ENCODE measurements at regions not wholly inside any gene's neighbourhood (a gene's known extent, or its start where the extent isn't known, plus 50 kb on each side); places are given as distances from the start of the nearest gene placed in this dataset.

- DNase-seq: no peak
Measured at GRCh38 chr7:12085516-12085915, 125.6 kb upstream of the TMEM106B start.

DNA sequence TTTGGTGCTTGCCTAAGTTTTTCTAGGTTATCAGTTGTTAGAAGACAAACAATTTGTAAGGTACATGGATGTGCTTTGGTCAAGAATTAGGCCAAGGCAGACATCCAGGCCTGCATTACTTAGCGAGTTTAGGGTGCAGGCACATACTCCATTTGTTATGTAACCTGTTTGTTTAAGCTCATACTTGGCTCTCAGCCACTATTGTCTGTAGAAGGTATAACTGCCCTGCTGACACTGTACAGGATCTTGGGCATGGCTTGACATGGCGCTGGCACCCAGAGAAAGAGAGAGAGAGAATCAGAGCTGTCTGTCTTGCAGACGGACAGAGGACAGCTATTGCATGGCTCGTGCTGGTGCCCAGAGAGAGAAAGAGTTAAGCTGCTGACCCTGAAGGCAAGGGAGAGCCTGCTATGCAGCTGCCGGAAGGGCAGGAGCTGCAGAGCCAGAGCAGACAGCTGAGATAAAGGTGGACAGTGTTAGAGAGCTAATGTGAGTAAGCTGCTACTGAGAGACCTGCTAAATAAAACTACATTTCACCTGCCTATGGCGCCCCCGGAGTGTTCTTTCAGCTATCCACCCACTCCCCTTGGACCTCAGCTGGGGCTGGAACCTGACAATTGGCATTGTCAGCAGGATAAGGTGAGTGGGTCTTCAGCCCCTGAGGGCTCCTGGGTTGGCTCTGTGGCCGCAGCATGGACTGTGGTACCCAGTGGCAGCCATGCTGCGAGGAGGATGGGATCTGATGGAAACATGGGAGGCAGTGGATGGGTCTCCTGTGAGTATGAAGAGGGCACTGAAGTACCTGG is 120.9 kb upstream of the TMEM106B start:
- DNase-seq: no peak

DNA sequence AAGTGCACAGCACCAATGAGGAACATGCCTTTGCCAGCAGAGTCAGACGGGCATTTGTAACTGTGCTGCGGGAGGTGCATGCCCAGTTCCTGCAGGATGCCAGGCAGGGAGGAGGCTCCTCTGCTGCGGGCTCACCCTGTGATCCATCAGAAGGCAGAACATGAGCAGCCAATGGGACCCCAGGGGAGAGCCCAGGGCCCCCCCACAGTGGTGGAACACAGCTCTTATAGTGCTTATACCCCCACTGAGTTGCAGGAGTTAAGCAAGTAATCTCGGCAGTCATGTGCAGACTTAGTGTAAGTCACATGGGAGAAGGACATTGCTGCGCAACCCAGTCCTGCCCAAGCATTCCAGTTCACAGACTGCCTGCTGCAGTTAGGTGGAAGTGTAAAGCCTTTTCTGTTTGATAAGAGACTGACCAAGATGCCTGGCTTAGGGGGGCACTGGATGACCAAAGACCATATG is 120.3 kb upstream of the TMEM106B start:
- no peak for DNase-seq

- no peak for DNase-seq
Measured at GRCh38 chr7:12091231-12091630, 119.9 kb upstream of the TMEM106B start.

- DNase-seq: peak; percentile 10
Measured at GRCh38 chr7:12092499-12093130, 118.5 kb upstream of the TMEM106B start.

- DNase-seq: no peak
Measured at GRCh38 chr7:12093365-12093764, 117.7 kb upstream of the TMEM106B start.

- no peak for DNase-seq
Measured at GRCh38 chr7:12094365-12094921, 116.7 kb upstream of the TMEM106B start.

GRCh38 chr7:12102126-12102525 is 109.0 kb upstream of the TMEM106B start:
- DNase-seq: no peak

DNA sequence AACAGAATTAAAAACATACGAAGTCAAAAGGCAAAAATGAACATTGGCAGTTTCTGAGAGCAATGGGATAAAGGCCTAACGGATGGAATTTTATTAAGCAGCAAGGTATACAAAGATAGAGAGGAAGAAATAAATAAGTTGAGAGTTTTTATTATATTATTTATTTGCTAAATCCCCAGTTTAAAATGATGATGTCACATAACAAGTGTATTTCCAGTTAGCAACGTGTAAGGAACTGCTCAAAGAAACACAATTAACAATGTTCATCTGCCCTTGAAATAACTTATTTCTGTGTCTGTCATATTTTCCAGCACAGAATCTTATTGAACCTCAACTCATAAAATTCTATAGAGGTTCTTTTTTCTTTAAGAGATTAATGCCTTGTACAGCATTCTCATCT is 108.6 kb upstream of the TMEM106B start:
- no peak for DNase-seq

DNA sequence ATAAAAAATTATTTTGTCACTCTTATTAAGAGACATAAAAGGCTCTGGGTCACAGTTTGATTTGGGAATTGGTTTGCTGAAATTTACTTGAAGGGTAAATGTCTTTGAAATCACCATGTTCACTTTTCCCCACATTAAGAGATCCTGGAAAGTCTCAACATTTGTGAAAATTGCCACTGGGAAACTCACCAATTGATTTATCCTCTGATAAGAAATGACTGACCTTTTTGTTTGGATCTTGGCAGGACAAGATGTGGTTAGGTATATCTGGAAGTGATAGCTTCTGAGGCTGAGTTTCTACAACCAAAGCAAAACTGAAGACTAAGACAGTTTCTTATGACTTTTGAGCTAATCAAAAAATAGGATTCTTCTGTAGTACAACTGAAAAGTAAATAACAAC is 107.1 kb upstream of the TMEM106B start:
- no peak for DNase-seq

- no peak for DNase-seq
Measured at GRCh38 chr7:12107381-12107780, 103.7 kb upstream of the TMEM106B start.

DNA sequence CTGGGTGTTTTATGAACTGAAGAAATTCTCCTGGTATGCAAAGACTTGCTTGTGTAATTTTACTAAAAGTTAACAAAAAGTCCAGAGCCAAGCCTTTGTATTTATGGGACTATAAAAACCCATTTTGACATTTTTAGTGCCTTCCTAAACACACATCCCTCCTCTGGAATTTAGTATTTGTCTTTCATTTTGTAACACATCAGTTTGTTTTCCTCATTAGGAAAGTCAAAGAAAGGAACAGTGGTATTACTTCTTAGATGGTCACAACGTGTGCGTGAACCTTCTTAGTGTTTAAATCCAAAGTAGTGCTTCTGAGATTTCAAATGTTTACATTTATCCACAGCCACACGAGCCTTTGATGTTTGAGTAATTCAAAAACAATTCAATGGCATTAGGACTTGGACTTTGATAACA is 103.2 kb upstream of the TMEM106B start:
- no peak for DNase-seq

GRCh38 chr7:12110425-12110824 is 100.7 kb upstream of the TMEM106B start:
- DNase-seq: no peak

DNA sequence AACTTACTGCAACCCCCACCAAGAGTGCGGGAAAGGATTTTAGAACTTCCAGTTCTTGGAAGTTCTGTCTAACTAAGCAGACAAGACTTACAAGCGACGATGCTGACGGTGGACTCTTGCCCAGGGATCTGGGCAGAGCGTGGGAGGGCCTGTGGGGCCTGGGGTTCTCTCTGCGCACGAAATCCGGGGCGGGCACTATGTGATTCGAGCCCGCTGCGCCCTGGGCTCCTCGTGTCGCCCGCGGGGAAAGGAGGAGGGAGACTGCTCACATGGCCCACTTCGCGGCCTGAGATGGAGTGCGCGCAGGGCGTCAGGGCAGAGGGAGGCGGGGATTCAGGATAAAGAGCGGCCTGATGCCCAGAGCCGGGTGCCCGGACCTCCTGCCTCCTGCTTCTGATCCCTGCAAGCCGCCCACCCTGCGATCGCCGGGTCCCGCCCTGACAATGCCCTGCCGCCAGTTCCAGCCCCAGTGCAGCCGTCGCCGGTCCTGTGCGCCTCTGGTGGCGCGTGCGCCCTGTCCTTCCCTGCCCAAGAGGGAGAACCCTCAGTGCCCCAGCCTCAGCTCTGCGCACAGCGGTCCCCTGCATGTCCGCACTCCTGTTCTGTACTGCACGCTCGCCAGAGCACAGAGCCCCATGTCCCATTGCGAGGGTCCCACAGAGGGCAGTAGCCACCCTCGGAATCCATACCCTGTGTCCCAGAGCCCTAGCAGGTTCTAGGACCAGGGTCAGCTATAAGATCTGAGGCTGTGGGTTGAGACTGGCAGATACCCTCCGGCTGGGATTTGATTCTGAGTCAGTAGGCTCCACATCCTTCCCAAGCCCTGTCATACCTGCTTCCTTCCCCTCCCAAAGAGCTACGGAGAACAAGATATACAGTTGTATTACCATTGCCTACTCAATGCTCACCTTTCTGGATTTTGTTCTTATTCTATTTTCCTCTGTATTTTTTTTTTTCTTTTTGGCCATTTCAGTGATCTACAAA is 99.4 kb upstream of the TMEM106B start:
- DNase-seq: peak; percentile 22

- DNase-seq: no peak
Measured at GRCh38 chr7:12117170-12117569, 93.9 kb upstream of the TMEM106B start.

DNA sequence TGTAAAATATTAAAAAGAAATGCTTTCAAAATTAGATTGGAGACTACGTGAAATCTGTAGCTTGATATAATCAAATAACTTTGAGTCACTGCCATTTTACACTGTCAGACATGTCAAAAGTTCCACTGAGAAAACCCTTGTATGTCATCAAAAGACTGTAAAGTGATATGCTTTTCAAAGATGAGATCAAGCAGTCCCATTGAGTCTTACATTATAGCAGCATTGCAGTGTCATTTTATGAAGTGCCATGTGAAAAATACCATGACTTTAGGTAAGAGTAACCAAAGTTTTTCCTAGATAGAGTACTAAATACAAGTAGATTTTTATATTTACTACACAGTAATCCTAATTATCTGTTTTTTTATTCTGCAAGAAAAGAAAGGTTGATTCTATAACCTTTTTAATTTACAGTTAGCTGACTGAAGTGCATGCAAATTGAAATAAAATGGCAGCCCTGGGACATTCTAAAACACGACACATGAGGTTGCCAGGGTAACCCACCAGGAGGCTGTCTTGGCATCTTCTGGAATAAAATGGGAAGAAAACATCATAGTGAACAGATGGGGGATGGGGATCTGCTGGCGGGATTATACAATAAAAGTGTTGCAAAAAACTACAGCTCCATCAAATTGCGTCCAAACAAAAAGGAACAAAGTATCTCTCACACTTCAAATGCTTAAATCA is 91.3 kb upstream of the TMEM106B start:
- no peak for DNase-seq

GRCh38 chr7:12120632-12121031 is 90.5 kb upstream of the TMEM106B start:
- DNase-seq: no peak

GRCh38 chr7:12123172-12123571 is 87.9 kb upstream of the TMEM106B start:
- DNase-seq: no peak

- DNase-seq: no peak
Measured at GRCh38 chr7:12124028-12124427, 87.1 kb upstream of the TMEM106B start.

GRCh38 chr7:12127455-12127854 is 83.6 kb upstream of the TMEM106B start:
- peak; percentile 41 for DNase-seq

- peak; percentile 57 for DNase-seq
Measured at GRCh38 chr7:12130609-12131008, 80.5 kb upstream of the TMEM106B start.

- DNase-seq: no peak
Measured at GRCh38 chr7:12131122-12131521, 80.0 kb upstream of the TMEM106B start.

Data from hematopoietic multipotent progenitor cell treated with erythropoietin and hydrocortisone succinate and interleukin-3 and kit ligand, for 4 days (in vitro differentiated cells).